ENCODE measurements at regions not wholly inside any gene's neighbourhood (a gene's known extent, or its start where the extent isn't known, plus 50 kb on each side); places are given as distances from the start of the nearest gene placed in this dataset.

DNA sequence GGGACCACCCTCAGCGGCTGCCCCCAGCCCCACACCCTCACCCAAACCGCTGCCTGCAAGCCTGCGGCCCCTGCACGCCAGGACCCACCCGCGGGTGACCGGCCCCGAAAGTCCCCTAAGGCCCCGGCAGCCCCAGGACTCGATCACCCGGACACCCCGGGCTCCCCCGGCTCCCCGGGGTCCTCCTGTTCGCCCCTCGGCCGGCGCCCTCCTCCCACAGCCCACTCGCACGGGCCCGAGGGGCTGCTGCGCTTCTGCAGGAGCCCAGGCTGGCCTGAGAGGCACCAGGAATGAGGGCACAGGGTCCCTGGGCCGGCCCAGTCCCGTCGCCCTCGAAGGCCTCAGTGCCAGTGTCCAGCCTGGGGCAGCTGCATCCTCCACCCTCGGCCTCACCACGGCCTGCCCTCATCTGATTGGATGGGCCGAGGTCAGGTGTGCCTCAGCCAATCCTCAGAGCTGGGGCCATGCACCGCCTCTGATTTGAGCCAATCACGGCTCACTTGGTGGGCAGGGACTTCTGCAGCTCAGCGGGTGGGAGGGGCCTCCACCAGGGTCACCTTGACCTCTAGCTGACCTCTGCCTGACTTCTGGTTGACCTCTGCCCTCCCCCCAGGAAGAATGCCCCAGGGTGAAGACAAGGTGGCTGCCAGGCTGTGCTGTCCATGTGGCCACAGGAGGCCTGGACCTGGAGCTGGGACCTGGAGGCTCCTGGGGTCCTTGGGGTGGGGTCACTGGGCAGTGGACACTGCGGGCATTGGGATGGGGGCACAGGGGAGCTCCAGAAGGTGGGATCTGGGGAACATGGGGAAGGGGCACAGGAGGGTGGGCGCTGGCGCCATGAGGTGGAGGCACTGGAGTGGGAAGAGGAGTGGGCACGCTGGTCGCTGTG is 97.6 kb upstream of the NKX1-1 start:
- TF ChIP-seq, protein P1, sequence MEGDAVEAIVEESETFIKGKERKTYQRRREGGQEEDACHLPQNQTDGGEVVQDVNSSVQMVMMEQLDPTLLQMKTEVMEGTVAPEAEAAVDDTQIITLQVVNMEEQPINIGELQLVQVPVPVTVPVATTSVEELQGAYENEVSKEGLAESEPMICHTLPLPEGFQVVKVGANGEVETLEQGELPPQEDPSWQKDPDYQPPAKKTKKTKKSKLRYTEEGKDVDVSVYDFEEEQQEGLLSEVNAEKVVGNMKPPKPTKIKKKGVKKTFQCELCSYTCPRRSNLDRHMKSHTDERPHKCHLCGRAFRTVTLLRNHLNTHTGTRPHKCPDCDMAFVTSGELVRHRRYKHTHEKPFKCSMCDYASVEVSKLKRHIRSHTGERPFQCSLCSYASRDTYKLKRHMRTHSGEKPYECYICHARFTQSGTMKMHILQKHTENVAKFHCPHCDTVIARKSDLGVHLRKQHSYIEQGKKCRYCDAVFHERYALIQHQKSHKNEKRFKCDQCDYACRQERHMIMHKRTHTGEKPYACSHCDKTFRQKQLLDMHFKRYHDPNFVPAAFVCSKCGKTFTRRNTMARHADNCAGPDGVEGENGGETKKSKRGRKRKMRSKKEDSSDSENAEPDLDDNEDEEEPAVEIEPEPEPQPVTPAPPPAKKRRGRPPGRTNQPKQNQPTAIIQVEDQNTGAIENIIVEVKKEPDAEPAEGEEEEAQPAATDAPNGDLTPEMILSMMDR (IDR thresholded peaks at IDR 0.05; ENCODE audit: low read length), result no peak
- TF ChIP-seq EZH2 (IDR thresholded peaks at IDR 0.05; ENCODE audit: borderline replicate concordance, low read length), result no peak
- no peaks in the 10 kb centered on the region for H3K79me2 ChIP-seq (ENCODE audit: insufficient read depth, low read length)
- H3K4me2 ChIP-seq (ENCODE audit: low read length), result no peak overlapping the region
- no peaks in the 10 kb centered on the region for H3K36me3 ChIP-seq (ENCODE audit: insufficient read depth, low read length)
- no peak overlapping the region for H2AFZ ChIP-seq (ENCODE audit: low read length)
- no peaks in the 10 kb centered on the region for H3K4me1 ChIP-seq (ENCODE audit: insufficient read depth, low read length, severe bottlenecking)
- no peak overlapping the region for H3K4me3 ChIP-seq (ENCODE audit: low read depth, low read length, poor library complexity, severe bottlenecking)
- H3K9ac ChIP-seq (ENCODE audit: low read length), result no peak overlapping the region
- H3K27me3 ChIP-seq (ENCODE audit: insufficient read depth, low read length), result no peaks in the 10 kb centered on the region
- H4K20me1 ChIP-seq (ENCODE audit: insufficient read depth, low read length), result no peaks in the 10 kb centered on the region
- H3K27ac ChIP-seq (ENCODE audit: low read depth, low read length, poor library complexity, severe bottlenecking), result no peak overlapping the region
- no peaks in the 10 kb centered on the region for H3K9me3 ChIP-seq (ENCODE audit: low read length)
- no peaks in the 10 kb centered on the region for H3F3A ChIP-seq (ENCODE audit: insufficient read depth, low read length)
- H3K9me2 ChIP-seq (ENCODE audit: low read depth, low read length), result no peaks in the 10 kb centered on the region

DNA sequence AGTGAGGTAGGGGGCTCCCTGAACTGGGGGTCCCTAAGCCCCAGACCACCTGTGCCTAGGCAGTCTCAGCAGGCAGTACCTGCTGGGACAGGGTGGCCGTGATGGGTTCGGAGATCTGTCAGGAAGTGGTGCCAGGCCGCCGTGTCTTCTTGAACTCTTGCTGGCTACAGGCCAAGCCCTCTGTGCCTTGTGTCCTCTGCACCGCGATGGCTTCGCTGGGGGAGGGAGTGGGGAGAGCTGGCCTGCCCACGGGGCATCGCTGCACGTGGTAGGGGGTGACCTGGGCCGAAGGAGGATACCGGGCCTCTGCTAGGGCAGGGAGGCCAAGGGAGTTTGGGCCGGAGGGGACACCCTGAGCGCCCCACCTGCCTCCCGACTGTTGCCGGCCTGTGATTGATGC is 96.7 kb upstream of the NKX1-1 start:
- H3K4me2 ChIP-seq (ENCODE audit: low read length), result no peak overlapping the region
- H3K4me1 ChIP-seq (ENCODE audit: insufficient read depth, low read length, severe bottlenecking), result no peaks in the 10 kb centered on the region
- H3K27me3 ChIP-seq (ENCODE audit: insufficient read depth, low read length), result no peaks in the 10 kb centered on the region
- no peaks in the 10 kb centered on the region for H4K20me1 ChIP-seq (ENCODE audit: insufficient read depth, low read length)
- no peak overlapping the region for H3K27ac ChIP-seq (ENCODE audit: low read depth, low read length, poor library complexity, severe bottlenecking)
- TF ChIP-seq, protein P1 (IDR thresholded peaks at IDR 0.05; ENCODE audit: low read length), result no peak
- TF ChIP-seq EZH2 (IDR thresholded peaks at IDR 0.05; ENCODE audit: borderline replicate concordance, low read length), result no peak
- no peak overlapping the region for H3K4me3 ChIP-seq (ENCODE audit: low read depth, low read length, poor library complexity, severe bottlenecking)
- H3F3A ChIP-seq (ENCODE audit: insufficient read depth, low read length), result no peaks in the 10 kb centered on the region
- H2AFZ ChIP-seq (ENCODE audit: low read length), result no peak overlapping the region
- no peaks in the 10 kb centered on the region for H3K79me2 ChIP-seq (ENCODE audit: insufficient read depth, low read length)
- H3K9ac ChIP-seq (ENCODE audit: low read length), result no peak overlapping the region
- H3K36me3 ChIP-seq (ENCODE audit: insufficient read depth, low read length), result no peaks in the 10 kb centered on the region
- no peaks in the 10 kb centered on the region for H3K9me3 ChIP-seq (ENCODE audit: low read length)
- H3K9me2 ChIP-seq (ENCODE audit: low read depth, low read length), result no peaks in the 10 kb centered on the region

DNA sequence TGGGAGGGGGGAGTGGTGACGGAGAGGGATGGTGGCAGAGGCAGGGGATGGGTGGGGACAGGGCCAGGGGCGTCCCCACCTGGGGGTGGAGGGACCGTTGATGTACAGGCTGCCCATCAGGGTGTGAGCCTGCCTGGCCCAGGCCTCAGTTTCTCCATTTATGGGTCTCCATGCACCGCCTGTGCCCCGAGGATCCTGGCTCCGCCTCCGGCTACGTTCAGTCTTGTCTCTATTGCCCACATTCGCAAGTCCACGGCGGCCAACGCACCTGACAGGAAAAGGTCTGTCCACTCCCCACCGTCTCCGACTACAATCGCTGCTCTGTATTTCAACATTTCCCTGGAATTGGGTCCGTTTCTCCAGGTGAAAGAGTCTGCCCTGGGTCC is 96.3 kb upstream of the NKX1-1 start:
- H3K27me3 ChIP-seq (ENCODE audit: insufficient read depth, low read length), result no peaks in the 10 kb centered on the region
- no peaks in the 10 kb centered on the region for H3K79me2 ChIP-seq (ENCODE audit: insufficient read depth, low read length)
- no peak overlapping the region for H3K4me2 ChIP-seq (ENCODE audit: low read length)
- H3K4me3 ChIP-seq (ENCODE audit: low read depth, low read length, poor library complexity, severe bottlenecking), result no peak overlapping the region
- no peaks in the 10 kb centered on the region for H3K9me3 ChIP-seq (ENCODE audit: low read length)
- H3K9me2 ChIP-seq (ENCODE audit: low read depth, low read length), result no peaks in the 10 kb centered on the region
- H3K36me3 ChIP-seq (ENCODE audit: insufficient read depth, low read length), result no peaks in the 10 kb centered on the region
- no peak overlapping the region for H3K9ac ChIP-seq (ENCODE audit: low read length)
- H3F3A ChIP-seq (ENCODE audit: insufficient read depth, low read length), result no peaks in the 10 kb centered on the region
- no peaks in the 10 kb centered on the region for H4K20me1 ChIP-seq (ENCODE audit: insufficient read depth, low read length)
- H3K4me1 ChIP-seq (ENCODE audit: insufficient read depth, low read length, severe bottlenecking), result no peaks in the 10 kb centered on the region
- no peak overlapping the region for H2AFZ ChIP-seq (ENCODE audit: low read length)
- no peak for TF ChIP-seq EZH2 (IDR thresholded peaks at IDR 0.05; ENCODE audit: borderline replicate concordance, low read length)
- TF ChIP-seq, protein P1 (IDR thresholded peaks at IDR 0.05; ENCODE audit: low read length), result no peak
- H3K27ac ChIP-seq (ENCODE audit: low read depth, low read length, poor library complexity, severe bottlenecking), result no peak overlapping the region
